CD4-positive, alpha-beta T cell treated with Interleukin-2 at 100 ng/mL for 4 hours (primary cell): ENCODE measurements at regions not wholly inside any gene's neighbourhood (a gene's known extent, or its start where the extent isn't known, plus 50 kb on each side); places are given as distances from the start of the nearest gene placed in this dataset.

Experiments
- DNase-seq: peaks from one replicate; pipeline ENCODE4 v3.0.0-alpha.2; 2020; ENCODE audit warnings: low spot score

GRCh38 chr1:75984781-75985180, 52.6 kb upstream of the ASB17 start:
- no peak for DNase-seq

- no peak for DNase-seq
These were observed 53.6 kb upstream of the ASB17 start for GRCh38 chr1:75985827-75986226.

- DNase-seq, result no peak
These were observed 54.3 kb upstream of the ASB17 start for GRCh38 chr1:75986478-75986877.

GRCh38 chr1:75989121-75989520, 56.9 kb upstream of the ASB17 start:
- no peak for DNase-seq

GRCh38 chr1:75990686-75991085, 58.5 kb upstream of the ASB17 start:
- DNase-seq, result no peak

- DNase-seq, result peak; percentile 59
These were observed 59.4 kb upstream of the ASB17 start for GRCh38 chr1:75991497-75992114.

GRCh38 chr1:75992312-75992711, 60.1 kb upstream of the ASB17 start:
- no peak for DNase-seq

- DNase-seq, result no peak
These were observed 61.5 kb upstream of the ASB17 start for GRCh38 chr1:75993661-75994060.

GRCh38 chr1:75996196-75996595, 64.0 kb upstream of the ASB17 start:
- no peak for DNase-seq

GRCh38 chr1:75999034-75999433, 66.8 kb upstream of the ASB17 start:
- no peak for DNase-seq

- DNase-seq, result no peak
These were observed 70.6 kb upstream of the ST6GALNAC3 start for GRCh38 chr1:76003946-76004345.

- no peak for DNase-seq
These were observed 68.8 kb upstream of the ST6GALNAC3 start for GRCh38 chr1:76005765-76006164.

- DNase-seq, result no peak
These were observed 68.3 kb upstream of the ST6GALNAC3 start for GRCh38 chr1:76006234-76006633.

- DNase-seq, result no peak
These were observed 63.7 kb upstream of the ST6GALNAC3 start for GRCh38 chr1:76010802-76011201.

- DNase-seq, result no peak
These were observed 62.0 kb upstream of the ST6GALNAC3 start for GRCh38 chr1:76012341-76013205.

GRCh38 chr1:76013206-76013581, 61.4 kb upstream of the ST6GALNAC3 start:
- no peak for DNase-seq

GRCh38 chr1:76015478-76016103, 59.0 kb upstream of the ST6GALNAC3 start:
- DNase-seq, result no peak

GRCh38 chr1:76018045-76018444, 56.5 kb upstream of the ST6GALNAC3 start:
- DNase-seq, result no peak

GRCh38 chr1:76021846-76022245, 52.7 kb upstream of the ST6GALNAC3 start:
- DNase-seq, result no peak

GRCh38 chr1:76023669-76024435, 50.7 kb upstream of the ST6GALNAC3 start:
- no peak for DNase-seq
